ENCODE measurements at regions not wholly inside any gene's neighbourhood (a gene's known extent, or its start where the extent isn't known, plus 50 kb on each side); places are given as distances from the start of the nearest gene placed in this dataset.

GRCh38 chr19:30652751-30653150 is 280.6 kb downstream of the ZNF536 start:
- DNase-seq = no peak

- no peak for DNase-seq
Measured at GRCh38 chr19:30651691-30652090, 279.5 kb downstream of the ZNF536 start.

- no peak for DNase-seq
Measured at GRCh38 chr19:30651066-30651465, 278.9 kb downstream of the ZNF536 start.

- DNase-seq = no peak
Measured at GRCh38 chr19:30649934-30650614, 277.9 kb downstream of the ZNF536 start.

GRCh38 chr19:30648866-30649862 is 277.0 kb downstream of the ZNF536 start:
- no peak for DNase-seq

GRCh38 chr19:30647891-30648720 is 275.9 kb downstream of the ZNF536 start:
- no peak for DNase-seq

- DNase-seq = no peak
Measured at GRCh38 chr19:30646806-30647205, 274.6 kb downstream of the ZNF536 start.

GRCh38 chr19:30645946-30646577 is 273.9 kb downstream of the ZNF536 start:
- no peak for DNase-seq

- no peak for DNase-seq
Measured at GRCh38 chr19:30640252-30640965, 268.2 kb downstream of the ZNF536 start.

GRCh38 chr19:30638889-30639288 is 266.7 kb downstream of the ZNF536 start:
- no peak for DNase-seq

- DNase-seq = no peak
Measured at GRCh38 chr19:30637926-30638325, 265.7 kb downstream of the ZNF536 start.

- no peak for DNase-seq
Measured at GRCh38 chr19:30634996-30635975, 263.1 kb downstream of the ZNF536 start.

- no peak for DNase-seq
Measured at GRCh38 chr19:30634131-30634830, 262.1 kb downstream of the ZNF536 start.

GRCh38 chr19:30631033-30631370 is 258.8 kb downstream of the ZNF536 start:
- DNase-seq = no peak

- DNase-seq = no peak
Measured at GRCh38 chr19:30630289-30631032, 258.3 kb downstream of the ZNF536 start.

GRCh38 chr19:30629086-30629485 is 256.9 kb downstream of the ZNF536 start:
- no peak for DNase-seq

GRCh38 chr19:30626626-30626966 is 254.4 kb downstream of the ZNF536 start:
- no peak for DNase-seq

- no peak for DNase-seq
Measured at GRCh38 chr19:30625947-30626625, 253.9 kb downstream of the ZNF536 start.
